Keratinocyte (primary cell): ENCODE measurements at regions not wholly inside any gene's neighbourhood (a gene's known extent, or its start where the extent isn't known, plus 50 kb on each side); places are given as distances from the start of the nearest gene placed in this dataset.

Experiments used
- CTCF ChIP-seq, 3 experiments: IDR thresholded peaks in 1 of 3; conservative IDR thresholded peaks in 1 of 3; optimal IDR thresholded peaks in 1 of 3; 2 replicates in 2 of 3; 3 replicates in 1 of 3; pipeline versions ENCODE3 to v1.5.1; 2011; ENCODE audit warnings: low read length in 3 of 3, mild to moderate bottlenecking in 3 of 3, moderate library complexity in 2 of 3, control low read depth in 1 of 3, inconsistent platforms in 1 of 3; ENCODE audit not compliant: insufficient read depth in 2 of 3; ENCODE audit errors: extremely low read depth in 1 of 3
- EZH2 ChIP-seq: IDR thresholded peaks from one replicate; pipeline ENCODE4 v1.6.1; 2012; ENCODE audit warnings: inconsistent platforms, mild to moderate bottlenecking, low read length, moderate library complexity

GRCh38 chr4:27442146-27442545 lies 581.5 kb downstream of the STIM2 start:
- TF ChIP-seq CTCF (optimal IDR thresholded peaks at IDR 0.05 in 1 of 3, IDR thresholded peaks at IDR 0.05 in 1 of 3, conservative IDR thresholded peaks at IDR 0.05 in 1 of 3; ENCODE audit: extremely low read depth in 1 of 3, insufficient read depth in 2 of 3, low read length in 3 of 3) (no peak), EZH2 (no peak)
